OCI-LY1 (cell line): ENCODE measurements at regions not wholly inside any gene's neighbourhood (a gene's known extent, or its start where the extent isn't known, plus 50 kb on each side); places are given as distances from the start of the nearest gene placed in this dataset.

Source experiments
- EZH2 ChIP-seq: fragments of 200-600 bp; sonication (generic), shearing (Covaris generic); IDR thresholded peaks from 2 replicates; pipeline ENCODE4 v1.8.0; 2017; ENCODE audit warnings: borderline replicate concordance, mixed run types, mild to moderate bottlenecking, antibody characterized with exemption, low read length, moderate library complexity, mixed read lengths
- TF ChIP-seq, protein P1 (sequence below): fragments of 200-600 bp; sonication (generic), shearing (Covaris generic); IDR thresholded peaks from 2 replicates; pipeline ENCODE4 v1.5.1; 2017; ENCODE audit warnings: mild to moderate bottlenecking, antibody characterized with exemption, low read length, moderate library complexity, mixed read lengths

DNA sequence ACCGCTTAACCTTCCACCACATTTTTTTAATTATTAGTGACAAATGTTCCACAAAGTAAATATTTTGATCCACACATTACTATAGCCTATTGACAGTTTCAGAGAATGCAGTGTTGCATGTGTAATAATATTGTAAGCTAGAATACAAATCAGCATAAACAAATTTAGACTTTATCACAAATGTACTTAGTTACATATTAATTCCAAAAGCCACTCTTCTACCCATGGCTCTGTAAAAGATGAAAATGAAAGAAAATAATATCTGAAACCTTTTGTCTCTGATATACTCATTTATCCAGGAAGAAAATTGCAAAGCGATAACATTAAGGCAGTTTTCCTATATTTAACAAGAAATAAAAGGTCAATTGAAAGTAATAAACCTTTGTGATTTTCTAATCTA is 954.0 kb upstream of the MAN1A1 start:
- TF ChIP-seq, protein P1, sequence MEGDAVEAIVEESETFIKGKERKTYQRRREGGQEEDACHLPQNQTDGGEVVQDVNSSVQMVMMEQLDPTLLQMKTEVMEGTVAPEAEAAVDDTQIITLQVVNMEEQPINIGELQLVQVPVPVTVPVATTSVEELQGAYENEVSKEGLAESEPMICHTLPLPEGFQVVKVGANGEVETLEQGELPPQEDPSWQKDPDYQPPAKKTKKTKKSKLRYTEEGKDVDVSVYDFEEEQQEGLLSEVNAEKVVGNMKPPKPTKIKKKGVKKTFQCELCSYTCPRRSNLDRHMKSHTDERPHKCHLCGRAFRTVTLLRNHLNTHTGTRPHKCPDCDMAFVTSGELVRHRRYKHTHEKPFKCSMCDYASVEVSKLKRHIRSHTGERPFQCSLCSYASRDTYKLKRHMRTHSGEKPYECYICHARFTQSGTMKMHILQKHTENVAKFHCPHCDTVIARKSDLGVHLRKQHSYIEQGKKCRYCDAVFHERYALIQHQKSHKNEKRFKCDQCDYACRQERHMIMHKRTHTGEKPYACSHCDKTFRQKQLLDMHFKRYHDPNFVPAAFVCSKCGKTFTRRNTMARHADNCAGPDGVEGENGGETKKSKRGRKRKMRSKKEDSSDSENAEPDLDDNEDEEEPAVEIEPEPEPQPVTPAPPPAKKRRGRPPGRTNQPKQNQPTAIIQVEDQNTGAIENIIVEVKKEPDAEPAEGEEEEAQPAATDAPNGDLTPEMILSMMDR = no peak
- no peak for TF ChIP-seq EZH2
